RWPE1 (cell line): ENCODE measurements at regions not wholly inside any gene's neighbourhood (a gene's known extent, or its start where the extent isn't known, plus 50 kb on each side); places are given as distances from the start of the nearest gene placed in this dataset.

Experiments used
- CTCF ChIA-PET: fragments of 350-600 bp; sonication (Branson Sonifier 250); formaldehyde crosslinking; extraction: SDS; loops from one replicate; lab custom pipeline; 2021; lab: Yijun Ruan, JAX
- POLR2A ChIA-PET: fragments of 400-600 bp; formaldehyde crosslinking; extraction: SDS; loops from one replicate; lab custom pipeline; 2020; ENCODE audit warnings: antibody characterized with exemption; ENCODE audit not compliant: low non-redundant PET; lab: Yijun Ruan, JAX
- DNase-seq: peaks from one replicate; pipeline ENCODE4 v3.0.0; 2012; ENCODE audit warnings: low spot score
- H3K27ac ChIP-seq: fragments of 450-650 bp; 2 replicates; pipeline ENCODE4 v1.5.1; 2017
- TF ChIP-seq, protein P1 (sequence below): fragments of 450-650 bp; conservative IDR thresholded peaks from 2 replicates; pipeline ENCODE4 v1.5.1; 2017; ENCODE audit warnings: low read depth, mild to moderate bottlenecking

GRCh38 chr3:124229420-124229819 is 237.5 kb upstream of the ROPN1 start:
- TF ChIP-seq, protein P1, sequence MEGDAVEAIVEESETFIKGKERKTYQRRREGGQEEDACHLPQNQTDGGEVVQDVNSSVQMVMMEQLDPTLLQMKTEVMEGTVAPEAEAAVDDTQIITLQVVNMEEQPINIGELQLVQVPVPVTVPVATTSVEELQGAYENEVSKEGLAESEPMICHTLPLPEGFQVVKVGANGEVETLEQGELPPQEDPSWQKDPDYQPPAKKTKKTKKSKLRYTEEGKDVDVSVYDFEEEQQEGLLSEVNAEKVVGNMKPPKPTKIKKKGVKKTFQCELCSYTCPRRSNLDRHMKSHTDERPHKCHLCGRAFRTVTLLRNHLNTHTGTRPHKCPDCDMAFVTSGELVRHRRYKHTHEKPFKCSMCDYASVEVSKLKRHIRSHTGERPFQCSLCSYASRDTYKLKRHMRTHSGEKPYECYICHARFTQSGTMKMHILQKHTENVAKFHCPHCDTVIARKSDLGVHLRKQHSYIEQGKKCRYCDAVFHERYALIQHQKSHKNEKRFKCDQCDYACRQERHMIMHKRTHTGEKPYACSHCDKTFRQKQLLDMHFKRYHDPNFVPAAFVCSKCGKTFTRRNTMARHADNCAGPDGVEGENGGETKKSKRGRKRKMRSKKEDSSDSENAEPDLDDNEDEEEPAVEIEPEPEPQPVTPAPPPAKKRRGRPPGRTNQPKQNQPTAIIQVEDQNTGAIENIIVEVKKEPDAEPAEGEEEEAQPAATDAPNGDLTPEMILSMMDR, result no peak
- no peak overlapping the region for H3K27ac ChIP-seq
- ChIA-PET CTCF (no interaction called here), POLR2A (no interaction called here)
- peak; percentile 25 for DNase-seq

DNA sequence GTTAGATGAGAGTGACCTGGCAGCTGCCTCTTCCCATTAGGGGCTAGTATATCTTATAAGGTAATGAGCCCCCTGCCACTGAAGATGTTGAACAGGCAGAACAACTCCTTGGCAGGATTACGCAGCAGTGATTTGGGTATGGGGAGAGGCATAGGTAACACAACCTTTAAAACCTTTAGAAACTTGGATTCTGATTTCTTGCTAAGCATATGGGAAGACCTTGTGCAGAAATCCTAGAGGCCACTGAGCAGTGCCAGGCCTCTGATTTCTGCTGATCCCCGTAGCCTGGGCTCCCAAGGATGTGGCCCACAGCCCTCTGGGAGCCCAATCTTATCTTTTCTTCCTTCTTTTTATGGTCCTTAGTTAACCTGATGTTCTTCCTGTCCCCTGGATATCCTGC is 237.9 kb upstream of the ROPN1 start:
- TF ChIP-seq, protein P1, result no peak
- CTCF ChIA-PET, result no interaction called here
- DNase-seq, result no peak
- POLR2A ChIA-PET, result no interaction called here
- H3K27ac ChIP-seq, result no peak overlapping the region

DNA sequence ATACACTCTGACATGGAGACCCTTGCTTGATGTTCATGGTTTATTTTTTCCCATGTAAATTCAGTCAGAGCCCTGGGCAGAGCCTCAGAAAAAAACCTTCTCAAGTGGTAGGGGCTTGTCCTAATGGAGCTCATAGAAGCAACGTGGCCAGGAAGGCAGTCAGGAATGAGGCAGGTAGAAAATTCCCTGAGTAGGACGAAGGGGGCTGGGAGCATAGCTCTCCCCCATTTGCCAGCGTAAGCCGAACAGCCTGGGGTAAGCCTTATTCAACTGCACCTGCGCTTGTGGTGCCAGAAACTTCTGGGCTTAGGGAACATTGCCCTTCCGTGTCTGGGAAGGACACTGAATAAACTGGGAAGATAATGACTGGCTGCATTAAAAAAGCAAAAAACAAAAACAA is 238.5 kb upstream of the ROPN1 start:
- ChIA-PET POLR2A (no interaction called here), CTCF (interaction anchor here (0.6 kb wide), 1 partner anchor 156 kb away, joined by 3 read pairs; no protein-coding TSS in a partner anchor)
- TF ChIP-seq, protein P1, result no peak
- DNase-seq, result no peak
- H3K27ac ChIP-seq, result no peak overlapping the region

DNA sequence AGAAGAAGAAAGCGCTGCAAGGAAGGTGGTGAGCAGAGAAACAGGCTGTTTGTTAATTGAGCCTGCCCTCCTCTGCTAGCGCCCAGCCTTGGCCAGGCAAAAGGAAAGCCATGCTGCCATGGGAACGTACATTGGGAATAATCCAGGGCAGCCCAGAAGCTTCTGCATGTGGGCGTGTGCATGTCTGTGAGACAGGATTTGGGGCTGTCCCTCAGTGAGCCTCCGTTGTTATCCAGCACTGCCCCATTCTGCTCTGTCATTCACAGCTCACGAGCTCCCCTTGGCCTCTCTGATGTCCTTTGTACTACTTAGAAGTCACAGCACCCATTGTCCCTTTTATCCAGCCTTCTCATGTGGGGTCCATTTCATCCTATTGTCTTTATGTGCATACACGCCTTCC is 239.1 kb upstream of the ROPN1 start:
- CTCF ChIA-PET, result interaction anchor here (0.6 kb wide), 1 partner anchor 155 kb away, joined by 3 read pairs; no protein-coding TSS in a partner anchor
- POLR2A ChIA-PET, result interaction anchor here (0.6 kb wide), 1 partner anchor 1194 kb away, joined by 5 read pairs; no protein-coding TSS in a partner anchor
- TF ChIP-seq, protein P1, result no peak
- no peak overlapping the region for H3K27ac ChIP-seq
- no peak for DNase-seq

DNA sequence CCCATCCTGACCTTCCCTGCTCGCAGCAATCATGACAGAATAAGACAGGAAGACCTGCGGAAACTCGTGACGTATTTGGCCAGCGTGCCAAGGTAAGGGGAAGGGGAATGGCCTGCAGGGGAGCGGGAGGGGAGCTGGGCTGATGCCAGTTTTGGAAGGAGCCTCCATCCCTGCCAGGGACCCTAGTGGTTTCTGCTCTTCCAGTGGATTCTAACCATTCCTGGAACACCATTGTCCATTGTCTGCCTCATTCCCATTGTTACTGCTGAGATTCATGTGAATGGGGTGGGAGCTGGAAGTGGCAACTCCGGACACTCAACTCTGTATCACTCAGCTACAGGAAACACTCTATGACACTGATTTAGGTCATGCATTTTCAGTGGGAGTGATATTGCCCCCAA is 242.9 kb upstream of the ROPN1 start:
- CTCF ChIA-PET, result no interaction called here
- DNase-seq, result no peak
- H3K27ac ChIP-seq, result no peak overlapping the region
- POLR2A ChIA-PET, result no interaction called here
- TF ChIP-seq, protein P1, result no peak

DNA sequence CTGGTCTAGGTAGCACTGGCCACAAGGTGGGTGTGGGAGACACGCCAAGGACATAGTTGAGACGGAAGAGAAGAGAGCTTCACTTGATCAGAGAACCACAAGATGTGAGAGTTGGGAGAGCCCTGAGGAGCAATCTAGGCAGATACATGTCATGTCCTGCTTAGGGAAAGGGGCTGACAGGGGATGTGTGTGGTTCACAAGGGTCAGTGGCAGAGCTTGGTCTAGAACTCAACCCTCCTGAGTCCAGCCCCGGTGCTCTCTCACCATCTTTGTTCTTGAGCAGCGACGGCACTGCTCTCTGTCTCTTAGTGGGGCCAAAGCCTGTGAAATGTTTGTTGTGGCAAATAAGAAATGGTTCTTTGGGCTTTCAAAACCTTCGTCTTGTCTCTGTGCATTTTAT is 243.5 kb upstream of the ROPN1 start:
- TF ChIP-seq, protein P1, result no peak
- POLR2A ChIA-PET, result no interaction called here
- no peak overlapping the region for H3K27ac ChIP-seq
- CTCF ChIA-PET, result no interaction called here
- no peak for DNase-seq
